Vagina (tissue), 2 donors: ENCODE measurements at regions not wholly inside any gene's neighbourhood (a gene's known extent, or its start where the extent isn't known, plus 50 kb on each side); places are given as distances from the start of the nearest gene placed in this dataset.

Source experiments
- POLR2A ChIP-seq, 2 donors: fragments of 450-650 bp; IDR thresholded peaks; one replicate each; pipeline ENCODE4 v1.6.1; 2017; ENCODE audit warnings: antibody characterized with exemption in 2 of 2, mild to moderate bottlenecking in 2 of 2, moderate library complexity in 2 of 2
- POLR2AphosphoS5 ChIP-seq, 2 donors: sonication (generic); formaldehyde crosslinking; IDR thresholded peaks; one replicate each; pipeline ENCODE4 v1.9.0; 2017; ENCODE audit warnings: antibody characterized with exemption in 2 of 2, mild to moderate bottlenecking in 2 of 2, low read depth in 1 of 2; ENCODE audit not compliant: insufficient read depth in 1 of 2
- TF ChIP-seq, protein P1 (sequence below), 3 experiments: fragments of 450-650 bp in 2 of 3; fragments of 200-600 bp in 1 of 3; sonication (generic) in 1 of 3; IDR thresholded peaks; one replicate each; pipeline ENCODE4 v1.5.1; 2017 to 2019; ENCODE audit warnings: antibody characterized with exemption in 3 of 3, mild to moderate bottlenecking in 2 of 3, moderate library complexity in 2 of 3

DNA sequence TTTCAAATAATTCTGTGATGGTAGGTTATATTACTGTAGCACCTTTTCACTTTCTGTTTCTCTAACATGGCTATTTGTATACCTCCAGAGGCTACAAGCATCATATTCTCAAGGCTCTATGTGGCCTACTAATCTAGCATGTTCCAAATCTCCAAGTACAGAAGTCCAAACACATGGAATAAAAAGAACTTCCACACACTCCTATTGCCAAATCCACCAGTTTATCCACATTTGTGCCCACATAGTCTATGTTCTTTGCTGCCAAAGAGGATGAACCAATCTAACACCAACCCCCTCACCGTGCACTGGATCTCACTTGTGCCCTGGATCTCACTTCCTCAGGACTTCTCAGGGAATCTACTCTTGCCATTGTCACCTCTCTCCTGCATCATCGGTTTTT lies 247.3 kb upstream of the RBBP8 start:
- TF ChIP-seq POLR2A (IDR thresholded peaks at IDR 0.05) (no peak), POLR2AphosphoS5 (IDR thresholded peaks at IDR 0.05; ENCODE audit: insufficient read depth in 1 of 2, low read depth in 1 of 2) (no peak)
- TF ChIP-seq, protein P1, sequence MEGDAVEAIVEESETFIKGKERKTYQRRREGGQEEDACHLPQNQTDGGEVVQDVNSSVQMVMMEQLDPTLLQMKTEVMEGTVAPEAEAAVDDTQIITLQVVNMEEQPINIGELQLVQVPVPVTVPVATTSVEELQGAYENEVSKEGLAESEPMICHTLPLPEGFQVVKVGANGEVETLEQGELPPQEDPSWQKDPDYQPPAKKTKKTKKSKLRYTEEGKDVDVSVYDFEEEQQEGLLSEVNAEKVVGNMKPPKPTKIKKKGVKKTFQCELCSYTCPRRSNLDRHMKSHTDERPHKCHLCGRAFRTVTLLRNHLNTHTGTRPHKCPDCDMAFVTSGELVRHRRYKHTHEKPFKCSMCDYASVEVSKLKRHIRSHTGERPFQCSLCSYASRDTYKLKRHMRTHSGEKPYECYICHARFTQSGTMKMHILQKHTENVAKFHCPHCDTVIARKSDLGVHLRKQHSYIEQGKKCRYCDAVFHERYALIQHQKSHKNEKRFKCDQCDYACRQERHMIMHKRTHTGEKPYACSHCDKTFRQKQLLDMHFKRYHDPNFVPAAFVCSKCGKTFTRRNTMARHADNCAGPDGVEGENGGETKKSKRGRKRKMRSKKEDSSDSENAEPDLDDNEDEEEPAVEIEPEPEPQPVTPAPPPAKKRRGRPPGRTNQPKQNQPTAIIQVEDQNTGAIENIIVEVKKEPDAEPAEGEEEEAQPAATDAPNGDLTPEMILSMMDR (IDR thresholded peaks at IDR 0.05), result no peak
